Keratinocyte (primary cell): ENCODE measurements at regions not wholly inside any gene's neighbourhood (a gene's known extent, or its start where the extent isn't known, plus 50 kb on each side); places are given as distances from the start of the nearest gene placed in this dataset.

ENCODE experiments used
- DNase-seq: peaks from one replicate; pipeline ENCODE4 v3.0.0-alpha.2; 2011; ENCODE audit warnings: low read depth, missing footprints, low spot score
- FAIRE-seq: peaks from 2 replicates; lab custom pipeline; 2011; peaks lifted over from hg19 to GRCh38; lab: Jason Lieb, UNC
- H2AFZ ChIP-seq: 2 replicates; pipeline ENCODE4 v1.6.0; 2012; ENCODE audit warnings: low read length, control low read depth, inconsistent platforms; ENCODE audit not compliant: control insufficient read depth
- H3K27ac ChIP-seq: 2 replicates; pipeline ENCODE4 v1.5.1; 2011; ENCODE audit warnings: low read length; ENCODE audit not compliant: control insufficient read depth, insufficient read depth
- H3K27me3 ChIP-seq: 3 replicates; pipeline ENCODE4 v1.6.0; 2011; ENCODE audit warnings: low read length; ENCODE audit not compliant: control insufficient read depth, insufficient read depth; ENCODE audit errors: extremely low read depth
- H3K36me3 ChIP-seq, 2 experiments: 2 replicates in 1 of 2; 3 replicates in 1 of 2; pipeline ENCODE4 v1.5.1; 2011; ENCODE audit warnings: low read length in 2 of 2, mild to moderate bottlenecking in 1 of 2; ENCODE audit not compliant: control insufficient read depth in 2 of 2, insufficient read depth in 2 of 2; ENCODE audit errors: extremely low read depth in 1 of 2
- H3K4me1 ChIP-seq: 3 replicates; pipeline ENCODE4 v1.5.1; 2011; ENCODE audit warnings: low read length; ENCODE audit not compliant: control insufficient read depth, insufficient read depth; ENCODE audit errors: extremely low read depth
- H3K4me2 ChIP-seq: 3 replicates; pipeline ENCODE4 v1.6.0; 2011; ENCODE audit warnings: low read depth, low read length; ENCODE audit not compliant: control insufficient read depth, insufficient read depth; ENCODE audit errors: extremely low read depth
- H3K4me3 ChIP-seq, 3 experiments: fragments of 200-600 bp in 1 of 3; sonication (generic) in 1 of 3; 2 replicates in 2 of 3; 3 replicates in 1 of 3; pipeline ENCODE4 v1.5.1; 2011 to 2016; ENCODE audit warnings: low read length in 3 of 3, mild to moderate bottlenecking in 3 of 3, control low read depth in 2 of 3, inconsistent platforms in 1 of 3, low read depth in 1 of 3, mixed read lengths in 1 of 3, mixed run types in 1 of 3, moderate library complexity in 1 of 3; ENCODE audit not compliant: control insufficient read depth in 2 of 3, insufficient read depth in 2 of 3; ENCODE audit errors: extremely low read depth in 1 of 3
- H3K79me2 ChIP-seq: 2 replicates; pipeline ENCODE4 v1.6.0; 2012; ENCODE audit warnings: low read length; ENCODE audit not compliant: control insufficient read depth, insufficient read depth
- H3K9ac ChIP-seq: 3 replicates; pipeline ENCODE4 v1.6.0; 2011; ENCODE audit warnings: low read length; ENCODE audit not compliant: control insufficient read depth, insufficient read depth; ENCODE audit errors: extremely low read depth
- H3K9me1 ChIP-seq: 3 replicates; pipeline ENCODE4 v1.6.0; 2011; ENCODE audit warnings: low read length; ENCODE audit not compliant: control insufficient read depth, insufficient read depth; ENCODE audit errors: extremely low read depth
- H3K9me3 ChIP-seq: 2 replicates; pipeline ENCODE4 v1.5.1; 2012; ENCODE audit warnings: low read depth, low read length; ENCODE audit not compliant: control insufficient read depth
- H4K20me1 ChIP-seq: 3 replicates; pipeline ENCODE4 v1.6.0; 2011; ENCODE audit warnings: low read length; ENCODE audit not compliant: control insufficient read depth, insufficient read depth; ENCODE audit errors: extremely low read depth
- CTCF ChIP-seq, 3 experiments: IDR thresholded peaks in 1 of 3; conservative IDR thresholded peaks in 1 of 3; optimal IDR thresholded peaks in 1 of 3; 2 replicates in 2 of 3; 3 replicates in 1 of 3; pipeline versions ENCODE3 to v1.5.1; 2011; ENCODE audit warnings: low read length in 3 of 3, mild to moderate bottlenecking in 3 of 3, moderate library complexity in 2 of 3, control low read depth in 1 of 3, inconsistent platforms in 1 of 3; ENCODE audit not compliant: insufficient read depth in 2 of 3; ENCODE audit errors: extremely low read depth in 1 of 3
- EZH2 ChIP-seq: IDR thresholded peaks from one replicate; pipeline ENCODE4 v1.6.1; 2012; ENCODE audit warnings: inconsistent platforms, mild to moderate bottlenecking, low read length, moderate library complexity
- dilution Hi-C: fragments of 300-500 bp; cut with MboI; formaldehyde crosslinking; loops from one replicate; pipeline ENCODE4 v1.7.0; 2020; ENCODE audit warnings: low sequenced_read_pairs; ENCODE audit not compliant: extremely low pct_ligation_motif_present

GRCh38 chr3:124447845-124448244, 282.4 kb upstream of the UMPS start:
- Histone ChIP-seq H3K27ac (no peak overlapping the region), H3K9me3 (no peaks in the 10 kb centered on the region), H3K79me2 (no peaks in the 10 kb centered on the region), H3K9me1 (no peaks in the 10 kb centered on the region), H3K4me1 (no peaks in the 10 kb centered on the region), H3K4me2 (no peak overlapping the region), H3K27me3 (peaks cover 3% of the 10 kb centered on the region), H3K9ac (no peak overlapping the region), H4K20me1 (no peaks in the 10 kb centered on the region), H2AFZ (no peak overlapping the region), H3K4me3 (no peak overlapping the region), H3K36me3 (no peaks in the 10 kb centered on the region)
- TF ChIP-seq CTCF (optimal IDR thresholded peaks at IDR 0.05 in 1 of 3, IDR thresholded peaks at IDR 0.05 in 1 of 3, conservative IDR thresholded peaks at IDR 0.05 in 1 of 3; ENCODE audit: extremely low read depth in 1 of 3, insufficient read depth in 2 of 3, low read length in 3 of 3) (no peak), EZH2 (no peak)
- dilution Hi-C loops: no loop called here
- DNase-seq (no peak), FAIRE-seq (no peak)

- dilution Hi-C loops: no loop called here
- no peak for FAIRE-seq
- H3K9ac ChIP-seq: no peak overlapping the region
- TF ChIP-seq CTCF (optimal IDR thresholded peaks at IDR 0.05 in 1 of 3, IDR thresholded peaks at IDR 0.05 in 1 of 3, conservative IDR thresholded peaks at IDR 0.05 in 1 of 3; ENCODE audit: extremely low read depth in 1 of 3, insufficient read depth in 2 of 3, low read length in 3 of 3): no peak
- TF ChIP-seq EZH2: no peak
- H3K36me3 ChIP-seq: no peaks in the 10 kb centered on the region
- H4K20me1 ChIP-seq: no peaks in the 10 kb centered on the region
- H3K4me2 ChIP-seq: no peak overlapping the region
- H3K79me2 ChIP-seq: no peaks in the 10 kb centered on the region
- H3K27ac ChIP-seq: no peak overlapping the region
- H3K27me3 ChIP-seq: peaks cover 3% of the 10 kb centered on the region
- H3K9me3 ChIP-seq: no peaks in the 10 kb centered on the region
- H2AFZ ChIP-seq: no peak overlapping the region
- no peak for DNase-seq
- no peaks in the 10 kb centered on the region for H3K4me1 ChIP-seq
- no peaks in the 10 kb centered on the region for H3K9me1 ChIP-seq
- no peak overlapping the region for H3K4me3 ChIP-seq
Measured at GRCh38 chr3:124448954-124449353, 281.3 kb upstream of the UMPS start.
